Peyer's patch (tissue), 4 donors: ENCODE measurements at regions not wholly inside any gene's neighbourhood (a gene's known extent, or its start where the extent isn't known, plus 50 kb on each side); places are given as distances from the start of the nearest gene placed in this dataset.

Experiments used
- DNase-seq, 3 donors: peaks; one replicate each; pipeline ENCODE4 v3.0.0-alpha.2; 2017 to 2019
- H3K27ac ChIP-seq, 4 donors: fragments of 200-600 bp; sonication (generic); one replicate each; pipeline ENCODE4 v1.5.1; 2016 to 2019
- H3K27me3 ChIP-seq, 2 donors: fragments of 200-600 bp; sonication (generic); one replicate each; pipeline ENCODE4 v1.5.1; 2019
- H3K36me3 ChIP-seq, 3 donors: fragments of 200-600 bp; sonication (generic); one replicate each; pipeline ENCODE4 v1.5.1; 2016 to 2019
- H3K4me1 ChIP-seq, 4 donors: fragments of 200-600 bp; sonication (generic); one replicate each; pipeline ENCODE4 v1.5.1; 2016 to 2019
- H3K4me3 ChIP-seq, 4 donors: fragments of 200-600 bp; sonication (generic); 1 replicate in 3 of 4; 2 replicates in 1 of 4; pipeline ENCODE4 v1.5.1; 2016 to 2019; ENCODE audit warnings: mild to moderate bottlenecking in 1 of 4
- H3K9me3 ChIP-seq, 4 donors: fragments of 200-600 bp; sonication (generic); one replicate each; pipeline ENCODE4 v1.5.1; 2016 to 2019; ENCODE audit warnings: mild to moderate bottlenecking in 1 of 4
- POLR2A ChIP-seq, 2 donors: fragments of 450-650 bp; IDR thresholded peaks; one replicate each; pipeline ENCODE4 v1.5.1; 2017; ENCODE audit warnings: antibody characterized with exemption in 2 of 2, mild to moderate bottlenecking in 2 of 2, moderate library complexity in 2 of 2
- TF ChIP-seq, protein P1 (sequence below), 6 experiments: fragments of 450-650 bp in 4 of 6; fragments of 200-600 bp in 2 of 6; sonication (generic) in 1 of 6; IDR thresholded peaks; one replicate each; pipeline ENCODE4 v1.5.1; 2017 to 2019; ENCODE audit warnings: antibody characterized with exemption in 6 of 6, mild to moderate bottlenecking in 3 of 6, moderate library complexity in 1 of 6

DNA sequence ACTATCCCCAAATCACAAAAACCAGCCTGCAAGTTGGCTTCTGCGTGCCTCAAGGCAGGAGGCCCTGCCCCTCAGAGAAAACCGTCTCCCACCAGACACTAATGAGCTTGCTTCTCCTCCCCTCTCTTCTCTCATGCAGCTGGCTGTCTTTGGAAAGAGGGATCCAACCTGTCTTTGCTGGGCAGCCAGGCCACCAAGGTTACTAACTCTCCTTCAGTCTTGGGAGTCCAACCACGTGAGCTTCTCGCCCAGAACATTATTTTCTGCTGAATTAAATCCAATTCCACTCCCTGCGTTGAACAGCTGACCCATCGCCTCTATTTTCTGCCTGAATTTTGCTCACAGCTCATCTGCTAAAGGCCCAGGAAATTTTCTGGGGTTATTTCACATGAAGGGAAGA, 291.3 kb upstream of the NCKAP5 start:
- Histone ChIP-seq H3K4me1 (no peaks in the 10 kb centered on the region), H3K27ac (no peak overlapping the region), H3K27me3 (no peaks in the 10 kb centered on the region), H3K9me3 (no peaks in the 10 kb centered on the region), H3K4me3 (no peak overlapping the region), H3K36me3 (no peaks in the 10 kb centered on the region)
- DNase-seq: no peak
- no peak for TF ChIP-seq POLR2A (IDR thresholded peaks at IDR 0.05)
- TF ChIP-seq, protein P1, sequence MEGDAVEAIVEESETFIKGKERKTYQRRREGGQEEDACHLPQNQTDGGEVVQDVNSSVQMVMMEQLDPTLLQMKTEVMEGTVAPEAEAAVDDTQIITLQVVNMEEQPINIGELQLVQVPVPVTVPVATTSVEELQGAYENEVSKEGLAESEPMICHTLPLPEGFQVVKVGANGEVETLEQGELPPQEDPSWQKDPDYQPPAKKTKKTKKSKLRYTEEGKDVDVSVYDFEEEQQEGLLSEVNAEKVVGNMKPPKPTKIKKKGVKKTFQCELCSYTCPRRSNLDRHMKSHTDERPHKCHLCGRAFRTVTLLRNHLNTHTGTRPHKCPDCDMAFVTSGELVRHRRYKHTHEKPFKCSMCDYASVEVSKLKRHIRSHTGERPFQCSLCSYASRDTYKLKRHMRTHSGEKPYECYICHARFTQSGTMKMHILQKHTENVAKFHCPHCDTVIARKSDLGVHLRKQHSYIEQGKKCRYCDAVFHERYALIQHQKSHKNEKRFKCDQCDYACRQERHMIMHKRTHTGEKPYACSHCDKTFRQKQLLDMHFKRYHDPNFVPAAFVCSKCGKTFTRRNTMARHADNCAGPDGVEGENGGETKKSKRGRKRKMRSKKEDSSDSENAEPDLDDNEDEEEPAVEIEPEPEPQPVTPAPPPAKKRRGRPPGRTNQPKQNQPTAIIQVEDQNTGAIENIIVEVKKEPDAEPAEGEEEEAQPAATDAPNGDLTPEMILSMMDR (IDR thresholded peaks at IDR 0.05): no peak

DNA sequence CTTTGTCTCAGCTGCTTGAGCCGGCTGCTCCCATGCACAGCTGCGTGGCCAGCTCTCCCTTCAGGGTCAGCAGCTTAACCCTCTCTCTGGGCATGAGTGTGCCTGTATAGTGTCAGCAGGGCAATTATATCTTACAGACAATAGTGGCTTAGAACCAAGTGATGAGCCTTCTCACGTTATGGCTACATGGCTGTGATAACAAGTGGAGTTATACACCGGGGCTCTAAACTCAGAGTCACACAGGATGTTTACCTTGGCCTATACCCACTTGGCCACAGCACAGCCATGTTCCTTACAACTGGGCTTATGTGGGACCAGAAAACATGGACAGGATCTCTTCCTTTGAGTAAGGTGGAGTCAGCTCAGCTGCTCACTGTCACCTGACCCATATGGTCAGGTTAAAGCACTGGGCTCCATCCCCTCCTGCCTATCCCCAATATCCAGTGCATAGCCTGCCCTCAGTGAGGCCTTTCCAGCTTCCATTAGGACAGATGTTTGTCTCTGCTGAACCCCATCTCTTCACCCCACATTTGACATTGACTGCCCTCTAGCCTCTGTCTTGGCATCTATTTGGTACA, 294.2 kb upstream of the NCKAP5 start:
- no peaks in the 10 kb centered on the region for H3K27me3 ChIP-seq
- H3K36me3 ChIP-seq: no peaks in the 10 kb centered on the region
- no peak overlapping the region for H3K27ac ChIP-seq
- no peaks in the 10 kb centered on the region for H3K4me1 ChIP-seq
- no peaks in the 10 kb centered on the region for H3K9me3 ChIP-seq
- no peak overlapping the region for H3K4me3 ChIP-seq
- DNase-seq: no peak
- TF ChIP-seq, protein P1 (IDR thresholded peaks at IDR 0.05): no peak
- no peak for TF ChIP-seq POLR2A (IDR thresholded peaks at IDR 0.05)

DNA sequence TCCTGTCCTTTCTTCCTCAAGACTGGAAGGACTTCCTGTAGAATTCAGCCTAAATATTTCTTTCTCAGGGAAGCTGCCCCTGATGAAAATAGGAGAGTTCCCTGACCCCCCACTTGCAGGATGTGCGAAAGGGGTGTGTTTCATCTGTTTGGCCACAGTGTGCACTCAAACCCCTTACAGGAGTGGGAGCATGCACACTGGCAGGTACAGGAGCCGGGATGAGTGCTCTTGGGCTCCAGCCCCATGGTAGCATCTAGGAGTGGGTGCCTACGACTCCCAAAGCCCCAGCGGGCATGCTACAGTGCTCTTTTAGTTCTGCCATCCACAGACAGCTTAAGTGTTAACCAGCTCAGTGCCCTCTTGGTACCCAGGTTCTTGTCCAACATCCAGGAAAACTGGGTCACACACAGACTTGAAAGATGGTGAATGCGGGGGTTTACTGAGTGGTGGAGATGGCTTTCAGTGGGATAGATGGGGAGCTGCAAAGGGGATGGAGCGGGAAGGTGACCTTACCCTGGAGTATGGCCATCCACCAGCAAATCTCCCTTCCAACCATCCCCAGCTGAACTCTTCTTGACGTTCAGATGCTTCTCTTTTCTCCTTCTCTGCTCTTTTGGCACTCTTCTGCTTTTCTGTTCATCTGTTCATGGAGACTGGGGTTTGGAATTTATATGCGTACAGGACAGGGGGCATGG, 295.0 kb upstream of the NCKAP5 start:
- Histone ChIP-seq H3K9me3 (no peaks in the 10 kb centered on the region), H3K27ac (no peak overlapping the region)

DNA sequence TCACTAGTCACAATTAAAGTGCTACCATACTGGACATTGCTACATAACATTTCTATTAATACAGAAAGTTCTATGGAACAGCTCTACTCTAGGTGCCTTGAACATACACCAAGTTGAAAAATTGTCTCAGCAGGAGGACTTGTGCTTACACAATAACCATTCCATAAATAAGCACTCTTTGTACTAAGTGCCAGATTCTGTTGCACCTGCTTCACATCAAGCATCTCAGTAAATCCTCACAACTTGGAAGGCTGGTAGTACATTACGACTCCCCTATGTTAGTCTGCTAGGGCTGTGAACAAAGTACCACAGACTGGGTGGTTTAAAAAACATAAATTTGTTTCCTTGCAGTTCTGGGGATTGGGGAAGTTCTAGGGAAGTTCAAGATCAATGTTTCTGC, 296.9 kb upstream of the NCKAP5 start:
- no peaks in the 10 kb centered on the region for H3K36me3 ChIP-seq
- H3K4me1 ChIP-seq: no peaks in the 10 kb centered on the region
- H3K4me3 ChIP-seq: no peak overlapping the region
- no peaks in the 10 kb centered on the region for H3K9me3 ChIP-seq
- no peaks in the 10 kb centered on the region for H3K27me3 ChIP-seq
- DNase-seq: no peak
- TF ChIP-seq, protein P1 (IDR thresholded peaks at IDR 0.05): no peak
- TF ChIP-seq POLR2A (IDR thresholded peaks at IDR 0.05): no peak
- no peak overlapping the region for H3K27ac ChIP-seq

More for the DNA sequence above, 295.0 kb upstream of the NCKAP5 start:
- no peaks in the 10 kb centered on the region for H3K4me1 ChIP-seq
- no peak overlapping the region for H3K4me3 ChIP-seq
- DNase-seq: no peak
- H3K27me3 ChIP-seq: no peaks in the 10 kb centered on the region
- no peaks in the 10 kb centered on the region for H3K36me3 ChIP-seq
- TF ChIP-seq POLR2A (IDR thresholded peaks at IDR 0.05): no peak
- TF ChIP-seq, protein P1 (IDR thresholded peaks at IDR 0.05): no peak

DNA sequence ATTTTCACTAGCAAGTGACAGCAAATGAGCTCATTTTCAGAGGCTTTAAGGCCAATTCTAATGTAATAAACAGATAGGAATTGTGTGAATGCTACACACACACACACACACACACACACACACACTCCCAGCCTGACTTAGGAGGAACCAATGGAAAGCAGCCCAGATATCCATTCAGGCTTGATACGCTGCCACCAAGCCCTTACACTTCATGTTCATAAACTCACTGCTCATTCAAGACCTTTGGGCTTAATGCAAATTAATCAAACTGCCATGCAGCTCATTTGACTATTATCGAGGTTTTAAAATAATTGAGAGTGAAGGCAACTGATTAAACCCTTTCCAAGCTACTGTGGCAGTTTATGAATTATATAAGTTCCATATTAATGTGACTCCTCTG, 298.9 kb upstream of the NCKAP5 start:
- no peaks in the 10 kb centered on the region for H3K4me1 ChIP-seq
- H3K27ac ChIP-seq: no peak overlapping the region
- DNase-seq: no peak
- no peaks in the 10 kb centered on the region for H3K36me3 ChIP-seq
- TF ChIP-seq POLR2A (IDR thresholded peaks at IDR 0.05): no peak
- TF ChIP-seq, protein P1 (IDR thresholded peaks at IDR 0.05): no peak
- H3K9me3 ChIP-seq: no peaks in the 10 kb centered on the region
- H3K27me3 ChIP-seq: no peaks in the 10 kb centered on the region
- H3K4me3 ChIP-seq: no peak overlapping the region
